ENCODE measurements at regions not wholly inside any gene's neighbourhood (a gene's known extent, or its start where the extent isn't known, plus 50 kb on each side); places are given as distances from the start of the nearest gene placed in this dataset.

DNA sequence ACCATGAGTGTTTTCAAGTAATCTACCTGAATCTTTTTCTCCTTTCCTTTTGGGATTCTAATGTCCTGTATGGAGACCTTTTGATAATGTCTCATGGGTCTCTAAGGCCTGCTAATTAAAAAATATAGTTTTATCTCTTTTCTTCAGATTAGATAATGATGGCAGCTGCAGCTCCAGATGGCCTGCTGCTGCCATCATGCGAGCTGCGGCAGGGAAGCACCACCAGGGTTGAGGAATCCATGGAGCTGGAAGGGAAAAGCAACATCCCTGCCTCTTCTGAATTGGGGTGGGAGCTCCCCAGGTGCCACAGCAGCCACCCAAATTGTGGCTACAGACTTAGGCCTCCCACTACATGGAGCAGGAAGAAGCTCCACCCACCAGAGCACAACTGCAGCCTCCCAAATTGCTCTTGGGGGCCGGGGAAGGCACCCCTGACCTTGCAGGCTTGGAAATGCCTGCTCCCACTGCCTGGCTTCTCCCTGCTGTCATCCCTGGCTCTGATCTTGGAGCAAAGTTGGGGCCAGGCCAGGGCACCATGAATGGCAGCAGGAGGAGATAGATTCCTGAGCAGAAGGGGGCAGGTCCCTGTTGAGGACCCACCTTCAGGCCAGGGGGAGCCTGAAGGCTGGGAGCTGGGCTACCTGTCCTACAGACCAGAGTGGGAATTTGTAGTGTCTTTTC is 189.6 kb upstream of the MAN1A1 start:
- no peaks in the 10 kb centered on the region for H3K9me3 ChIP-seq
- no peak overlapping the region for H3K4me3 ChIP-seq
- TF ChIP-seq CTCF (IDR thresholded peaks at IDR 0.05) (no peak), POLR2A (IDR thresholded peaks at IDR 0.05) (no peak)
- H3K4me1 ChIP-seq, result peaks cover 0 to 10% (median 0%) of the 10 kb centered on the region in 4 donors
- no peaks in the 10 kb centered on the region for H3K27me3 ChIP-seq
- no peaks in the 10 kb centered on the region for H3K36me3 ChIP-seq
- no peak overlapping the region for H3K27ac ChIP-seq
- DNase-seq, result no peak

DNA sequence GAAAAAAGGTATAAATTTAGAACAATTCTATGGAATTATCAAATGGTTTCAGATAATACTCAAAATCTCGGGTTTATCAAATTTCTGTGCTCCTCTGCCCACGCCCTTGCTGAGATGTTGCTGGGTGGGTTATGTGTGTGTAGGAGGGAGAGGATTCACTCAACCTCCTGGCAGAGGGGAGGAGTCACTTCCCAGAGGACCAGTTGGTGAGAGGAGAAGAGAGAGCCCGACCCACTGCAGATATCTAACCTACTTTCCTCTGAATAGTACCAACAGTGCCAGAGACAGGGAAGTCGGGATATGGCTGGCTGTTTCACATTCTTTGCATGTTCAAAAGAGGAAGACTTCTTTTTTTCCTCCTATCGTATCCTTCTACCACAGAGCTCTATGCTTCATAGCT is 187.1 kb upstream of the MAN1A1 start:
- no peak overlapping the region for H3K27ac ChIP-seq
- H3K4me1 ChIP-seq, result peaks cover 0 to 8% (median 0%) of the 10 kb centered on the region in 4 donors
- no peak overlapping the region for H3K4me3 ChIP-seq
- H3K27me3 ChIP-seq, result no peaks in the 10 kb centered on the region
- H3K9me3 ChIP-seq, result no peaks in the 10 kb centered on the region
- H3K36me3 ChIP-seq, result no peaks in the 10 kb centered on the region
- no peak for DNase-seq
- TF ChIP-seq POLR2A (IDR thresholded peaks at IDR 0.05) (no peak), CTCF (IDR thresholded peaks at IDR 0.05) (no peak)

GRCh38 chr6:119535332-119535731 is 185.8 kb upstream of the MAN1A1 start:
- no peak for DNase-seq
- no peaks in the 10 kb centered on the region for H3K9me3 ChIP-seq
- no peak overlapping the region for H3K4me3 ChIP-seq

GRCh38 chr6:119533603-119534279 is 184.2 kb upstream of the MAN1A1 start:
- Histone ChIP-seq H3K27ac (no peak overlapping the region), H3K4me3 (no peak overlapping the region), H3K36me3 (no peaks in the 10 kb centered on the region), H3K4me1 (no peaks in the 10 kb centered on the region), H3K27me3 (no peaks in the 10 kb centered on the region), H3K9me3 (no peaks in the 10 kb centered on the region)
- DNase-seq, result no peak
- TF ChIP-seq POLR2A (IDR thresholded peaks at IDR 0.05) (no peak), CTCF (IDR thresholded peaks at IDR 0.05) (no peak)

More at GRCh38 chr6:119535332-119535731, 185.8 kb upstream of the MAN1A1 start:
- Histone ChIP-seq H3K27ac (no peak overlapping the region), H3K36me3 (no peaks in the 10 kb centered on the region), H3K4me1 (peaks cover 0 to under 1% (median 0%) of the 10 kb centered on the region in 4 donors), H3K27me3 (no peaks in the 10 kb centered on the region)
- TF ChIP-seq CTCF (IDR thresholded peaks at IDR 0.05), result no peak
- no peak for TF ChIP-seq POLR2A (IDR thresholded peaks at IDR 0.05)

- Histone ChIP-seq H3K36me3 (no peaks in the 10 kb centered on the region), H3K4me1 (no peaks in the 10 kb centered on the region), H3K4me3 (no peak overlapping the region), H3K27me3 (no peaks in the 10 kb centered on the region), H3K27ac (no peak overlapping the region), H3K9me3 (no peaks in the 10 kb centered on the region)
- no peak for DNase-seq
- TF ChIP-seq POLR2A (IDR thresholded peaks at IDR 0.05) (no peak), CTCF (IDR thresholded peaks at IDR 0.05) (no peak)
Measured at GRCh38 chr6:119527231-119527578, 177.6 kb upstream of the MAN1A1 start.

Measured in Peyer's patch (tissue), 4 donors.